Brain microvascular endothelial cell (primary cell): ENCODE measurements at regions not wholly inside any gene's neighbourhood (a gene's known extent, or its start where the extent isn't known, plus 50 kb on each side); places are given as distances from the start of the nearest gene placed in this dataset.

ENCODE experiments used
- DNase-seq: peaks from one replicate; pipeline ENCODE4 v3.0.0-alpha.2; 2020
- H3K27ac ChIP-seq: fragments of 250-450 bp; sonication (Bioruptor Pico); 2 replicates; pipeline ENCODE4 v1.5.1; 2020; ENCODE audit warnings: mild to moderate bottlenecking, moderate library complexity
- H3K27me3 ChIP-seq: fragments of 250-450 bp; sonication (Bioruptor Pico); replicated peaks from 2 replicates; pipeline ENCODE4 v1.5.1; 2020; ENCODE audit warnings: mild to moderate bottlenecking
- H3K36me3 ChIP-seq: fragments of 250-450 bp; sonication (Bioruptor Pico); replicated peaks from 2 replicates; pipeline ENCODE4 v1.5.1; 2020; ENCODE audit warnings: mild to moderate bottlenecking
- H3K4me3 ChIP-seq: 2 replicates; pipeline ENCODE4 v1.5.1; 2011; ENCODE audit warnings: low read depth, mild to moderate bottlenecking, control low read depth, low read length, moderate library complexity
- in situ Hi-C: cut with HindIII; loops from 2 replicates; pipeline ENCODE4 v1.10.0; 2017; ENCODE audit warnings: low sequenced_read_pairs, low pct_ligation_motif_present
- TF ChIP-seq, protein P1 (sequence below): IDR thresholded peaks from 2 replicates; pipeline ENCODE4 v1.5.1; 2011; ENCODE audit warnings: low read depth, mild to moderate bottlenecking, moderate library complexity, low read length, control low read depth, inconsistent platforms; ENCODE audit errors: missing control alignments

DNA sequence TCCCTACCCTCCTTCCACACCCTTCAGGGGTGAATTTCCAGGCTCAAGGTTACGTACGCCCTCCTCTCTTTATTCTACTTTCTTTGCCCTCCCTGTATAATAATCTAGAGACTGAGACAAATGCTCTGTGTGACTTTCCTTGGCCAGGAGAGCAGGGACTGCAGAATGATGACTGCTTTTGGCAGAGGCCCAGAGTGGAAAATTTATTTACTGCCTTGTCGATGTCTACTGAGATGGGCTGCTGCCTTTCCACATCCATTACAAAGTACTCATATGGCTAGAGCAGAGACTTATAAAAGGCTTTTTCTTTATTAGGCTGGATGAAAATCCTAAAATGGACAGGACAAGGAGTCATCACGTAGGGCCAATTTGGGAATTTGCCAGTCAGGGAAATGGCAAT is 576.2 kb downstream of the TUSC7 start:
- Histone ChIP-seq H3K27ac (no peak overlapping the region), H3K4me3 (no peak overlapping the region), H3K36me3 (no peaks in the 10 kb centered on the region), H3K27me3 (no peaks in the 10 kb centered on the region)
- DNase-seq = no peak
- TF ChIP-seq, protein P1, sequence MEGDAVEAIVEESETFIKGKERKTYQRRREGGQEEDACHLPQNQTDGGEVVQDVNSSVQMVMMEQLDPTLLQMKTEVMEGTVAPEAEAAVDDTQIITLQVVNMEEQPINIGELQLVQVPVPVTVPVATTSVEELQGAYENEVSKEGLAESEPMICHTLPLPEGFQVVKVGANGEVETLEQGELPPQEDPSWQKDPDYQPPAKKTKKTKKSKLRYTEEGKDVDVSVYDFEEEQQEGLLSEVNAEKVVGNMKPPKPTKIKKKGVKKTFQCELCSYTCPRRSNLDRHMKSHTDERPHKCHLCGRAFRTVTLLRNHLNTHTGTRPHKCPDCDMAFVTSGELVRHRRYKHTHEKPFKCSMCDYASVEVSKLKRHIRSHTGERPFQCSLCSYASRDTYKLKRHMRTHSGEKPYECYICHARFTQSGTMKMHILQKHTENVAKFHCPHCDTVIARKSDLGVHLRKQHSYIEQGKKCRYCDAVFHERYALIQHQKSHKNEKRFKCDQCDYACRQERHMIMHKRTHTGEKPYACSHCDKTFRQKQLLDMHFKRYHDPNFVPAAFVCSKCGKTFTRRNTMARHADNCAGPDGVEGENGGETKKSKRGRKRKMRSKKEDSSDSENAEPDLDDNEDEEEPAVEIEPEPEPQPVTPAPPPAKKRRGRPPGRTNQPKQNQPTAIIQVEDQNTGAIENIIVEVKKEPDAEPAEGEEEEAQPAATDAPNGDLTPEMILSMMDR = no peak
- in situ Hi-C loops = no loop called here

DNA sequence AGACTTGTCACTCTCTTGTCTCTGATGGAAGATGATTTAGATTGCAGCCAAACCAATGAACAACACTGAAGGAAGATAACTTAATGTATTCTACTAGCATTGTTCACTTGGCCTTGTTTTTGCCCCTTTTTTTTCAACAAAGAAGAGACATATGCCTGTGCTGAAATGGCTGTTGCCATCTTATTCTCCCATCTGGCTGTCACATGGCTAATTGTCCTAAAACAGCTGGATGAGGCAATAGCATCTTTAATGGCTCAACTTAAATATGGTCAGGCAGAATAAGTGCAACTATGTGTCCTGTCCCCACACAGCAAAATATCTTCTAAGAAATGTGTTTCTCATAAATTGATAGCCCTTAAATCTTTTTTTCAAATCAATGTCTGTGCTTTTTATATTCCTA is 576.9 kb downstream of the TUSC7 start:
- H3K36me3 ChIP-seq = no peaks in the 10 kb centered on the region
- no peak for DNase-seq
- TF ChIP-seq, protein P1 = no peak
- H3K27ac ChIP-seq = no peak overlapping the region
- in situ Hi-C loops = no loop called here
- no peak overlapping the region for H3K4me3 ChIP-seq
- no peaks in the 10 kb centered on the region for H3K27me3 ChIP-seq

DNA sequence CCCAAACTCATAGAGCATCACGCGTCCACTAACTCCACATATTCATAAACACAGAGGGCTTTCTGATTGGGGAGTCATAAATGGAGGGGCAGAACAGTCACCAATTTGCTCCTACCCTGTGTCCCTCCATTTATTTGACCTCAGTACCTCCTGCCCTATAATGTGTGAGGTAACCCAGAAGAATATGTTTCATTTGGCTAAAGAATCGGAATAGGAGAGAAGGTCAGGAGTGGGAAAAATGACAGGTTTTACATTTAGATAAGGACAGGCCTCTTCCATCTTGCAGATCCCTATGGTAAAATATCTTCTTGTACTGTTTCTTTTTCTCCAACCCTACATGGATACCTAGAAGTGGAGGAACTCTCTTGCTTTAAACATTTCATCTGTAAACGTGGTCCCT is 578.0 kb downstream of the TUSC7 start:
- in situ Hi-C loops = no loop called here
- Histone ChIP-seq H3K27ac (no peak overlapping the region), H3K4me3 (no peak overlapping the region), H3K36me3 (no peaks in the 10 kb centered on the region), H3K27me3 (no peaks in the 10 kb centered on the region)
- no peak for DNase-seq
- TF ChIP-seq, protein P1 = no peak

DNA sequence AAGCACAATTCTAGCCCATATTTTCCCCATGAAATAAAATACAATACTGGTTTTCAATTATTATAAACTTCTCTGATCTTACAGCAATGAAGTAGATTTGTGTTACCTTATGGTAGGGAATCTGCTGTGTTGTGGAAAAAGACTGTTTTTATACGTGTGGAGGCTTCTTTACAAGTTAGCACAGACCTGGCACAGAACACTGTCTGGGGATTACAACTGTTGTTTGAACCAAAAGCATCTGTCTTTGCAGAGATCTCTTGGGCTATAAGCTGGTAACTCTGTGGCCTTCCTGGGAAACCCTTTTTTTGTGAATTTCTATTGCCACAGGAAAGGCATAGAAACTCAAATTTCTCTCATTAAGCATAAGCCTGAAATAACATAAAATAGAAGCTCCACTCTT is 581.9 kb downstream of the TUSC7 start:
- H3K4me3 ChIP-seq = no peak overlapping the region
- no peaks in the 10 kb centered on the region for H3K36me3 ChIP-seq
- H3K27ac ChIP-seq = no peak overlapping the region
- TF ChIP-seq, protein P1 = no peak
- H3K27me3 ChIP-seq = no peaks in the 10 kb centered on the region
- in situ Hi-C loops = no loop called here
- no peak for DNase-seq

DNA sequence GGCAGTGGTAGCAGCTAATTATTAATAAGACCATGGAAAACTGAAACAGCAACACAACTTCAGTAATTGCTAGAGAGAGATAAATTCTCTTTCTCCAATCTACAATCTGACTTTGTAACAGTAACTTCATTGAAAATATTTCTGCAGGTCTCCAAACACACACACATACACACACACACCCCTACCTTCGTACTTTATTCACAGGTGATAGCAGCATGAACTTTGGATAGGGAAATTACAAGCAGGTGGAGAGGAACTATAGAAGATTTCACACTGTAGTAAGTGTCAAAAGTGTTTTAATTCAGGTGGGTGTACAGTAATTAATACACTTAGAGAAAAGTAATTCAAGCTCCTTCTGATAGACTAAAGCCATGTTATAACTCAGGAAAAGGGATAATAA is 587.5 kb downstream of the TUSC7 start:
- H3K4me3 ChIP-seq = no peak overlapping the region
- in situ Hi-C loops = no loop called here
- no peak overlapping the region for H3K27ac ChIP-seq
- H3K36me3 ChIP-seq = no peaks in the 10 kb centered on the region
- H3K27me3 ChIP-seq = no peaks in the 10 kb centered on the region
- DNase-seq = no peak
- TF ChIP-seq, protein P1 = no peak

DNA sequence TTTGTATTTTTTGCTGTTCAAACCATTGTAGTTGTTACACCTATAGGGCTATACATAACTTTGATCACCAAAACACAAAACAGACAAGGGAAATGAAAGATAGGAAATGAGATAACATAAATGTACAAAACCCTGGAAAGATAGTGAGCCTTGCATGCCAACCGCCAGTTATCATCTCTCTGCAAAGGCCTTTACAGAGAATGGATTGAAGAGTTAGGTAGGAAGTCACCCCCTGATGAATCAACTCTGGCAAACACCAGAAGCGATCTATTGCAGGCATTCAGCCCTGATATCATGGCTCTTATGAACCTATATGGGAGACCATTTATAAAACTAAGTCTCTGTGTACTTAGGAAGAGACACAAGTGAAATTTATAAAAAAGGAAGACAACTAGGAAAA is 588.0 kb downstream of the TUSC7 start:
- in situ Hi-C loops = no loop called here
- TF ChIP-seq, protein P1 = no peak
- Histone ChIP-seq H3K36me3 (no peaks in the 10 kb centered on the region), H3K27me3 (no peaks in the 10 kb centered on the region), H3K27ac (no peak overlapping the region), H3K4me3 (no peak overlapping the region)
- DNase-seq = no peak
